ENCODE measurements at regions not wholly inside any gene's neighbourhood (a gene's known extent, or its start where the extent isn't known, plus 50 kb on each side); places are given as distances from the start of the nearest gene placed in this dataset.

DNA sequence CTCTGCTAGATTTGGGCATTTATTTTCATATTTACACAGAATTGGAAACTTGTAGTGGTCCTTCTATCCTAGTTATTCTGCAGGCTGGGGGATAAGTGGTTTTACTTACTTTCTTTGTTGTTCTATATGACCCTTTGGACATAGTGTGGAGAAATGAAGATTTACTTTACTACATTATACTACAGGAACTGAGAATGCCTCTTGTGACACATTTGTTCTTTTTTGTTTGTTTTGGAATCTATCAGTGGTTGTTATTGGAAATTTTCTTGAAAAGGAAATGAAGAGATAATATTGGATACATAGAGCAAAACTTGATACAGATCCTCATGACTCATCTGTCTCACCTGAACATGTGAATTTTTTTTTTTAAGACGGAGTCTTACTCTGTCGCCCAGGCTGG, 146.1 kb upstream of the DPYD start:
- TF ChIP-seq, protein P1, sequence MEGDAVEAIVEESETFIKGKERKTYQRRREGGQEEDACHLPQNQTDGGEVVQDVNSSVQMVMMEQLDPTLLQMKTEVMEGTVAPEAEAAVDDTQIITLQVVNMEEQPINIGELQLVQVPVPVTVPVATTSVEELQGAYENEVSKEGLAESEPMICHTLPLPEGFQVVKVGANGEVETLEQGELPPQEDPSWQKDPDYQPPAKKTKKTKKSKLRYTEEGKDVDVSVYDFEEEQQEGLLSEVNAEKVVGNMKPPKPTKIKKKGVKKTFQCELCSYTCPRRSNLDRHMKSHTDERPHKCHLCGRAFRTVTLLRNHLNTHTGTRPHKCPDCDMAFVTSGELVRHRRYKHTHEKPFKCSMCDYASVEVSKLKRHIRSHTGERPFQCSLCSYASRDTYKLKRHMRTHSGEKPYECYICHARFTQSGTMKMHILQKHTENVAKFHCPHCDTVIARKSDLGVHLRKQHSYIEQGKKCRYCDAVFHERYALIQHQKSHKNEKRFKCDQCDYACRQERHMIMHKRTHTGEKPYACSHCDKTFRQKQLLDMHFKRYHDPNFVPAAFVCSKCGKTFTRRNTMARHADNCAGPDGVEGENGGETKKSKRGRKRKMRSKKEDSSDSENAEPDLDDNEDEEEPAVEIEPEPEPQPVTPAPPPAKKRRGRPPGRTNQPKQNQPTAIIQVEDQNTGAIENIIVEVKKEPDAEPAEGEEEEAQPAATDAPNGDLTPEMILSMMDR (IDR thresholded peaks at IDR 0.05): no peak
- TF ChIP-seq POLR2A (IDR thresholded peaks at IDR 0.05): no peak
